SH-SY5Y (cell line): ENCODE measurements at regions not wholly inside any gene's neighbourhood (a gene's known extent, or its start where the extent isn't known, plus 50 kb on each side); places are given as distances from the start of the nearest gene placed in this dataset.

ENCODE experiments used
- GATA2 ChIP-seq: IDR thresholded peaks from 2 replicates; pipeline ENCODE4 v1.6.1; 2011; ENCODE audit warnings: mild to moderate bottlenecking, low read depth, low read length
- GATA3 ChIP-seq: IDR thresholded peaks from 2 replicates; pipeline ENCODE4 v1.6.1; 2011; ENCODE audit warnings: low read depth, mild to moderate bottlenecking, low read length, moderate library complexity

DNA sequence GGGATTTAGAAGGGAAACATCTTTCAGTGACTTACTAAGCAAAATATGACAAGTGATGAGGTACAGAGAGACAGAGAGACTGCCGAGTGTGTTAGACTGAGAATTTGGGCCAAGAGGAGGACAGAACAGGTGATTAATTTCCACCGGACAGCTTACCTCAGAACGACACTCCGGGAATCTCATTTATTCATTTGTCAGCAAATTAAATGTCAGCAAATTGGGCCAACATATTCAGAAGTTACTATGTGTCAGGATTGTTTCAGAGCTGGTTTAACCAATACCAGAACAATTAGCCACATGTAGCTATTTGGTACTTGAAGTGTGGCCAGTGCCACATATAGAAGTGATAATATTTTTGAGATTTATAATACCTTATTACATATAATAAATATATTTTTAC is 232.6 kb upstream of the CNTN3 start:
- TF ChIP-seq GATA2 (no peak), GATA3 (no peak)

DNA sequence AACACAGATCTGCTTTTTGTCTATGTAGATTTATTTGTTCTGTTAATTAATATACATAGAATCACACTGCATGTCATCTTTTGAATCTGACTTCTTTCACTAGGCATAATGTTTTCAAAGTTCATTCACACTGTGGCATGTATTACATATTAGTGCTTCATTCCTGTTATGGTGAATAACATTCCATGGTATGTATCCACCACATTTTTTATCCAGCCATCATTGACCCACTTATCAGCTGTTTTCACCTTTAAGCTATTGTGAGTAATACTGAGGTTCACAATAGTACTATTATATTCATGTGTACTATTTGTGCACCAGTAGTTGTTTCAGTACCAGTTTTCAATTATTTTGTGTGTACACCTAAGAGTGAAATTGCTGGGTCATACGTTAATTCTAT is 230.6 kb upstream of the CNTN3 start:
- no peak for TF ChIP-seq GATA3
- no peak for TF ChIP-seq GATA2

GRCh38 chr3:74844428-74844827 is 230.0 kb upstream of the CNTN3 start:
- no peak for TF ChIP-seq GATA3
- no peak for TF ChIP-seq GATA2

GRCh38 chr3:74842649-74843048 is 228.2 kb upstream of the CNTN3 start:
- no peak for TF ChIP-seq GATA3
- TF ChIP-seq GATA2, result no peak

GRCh38 chr3:74842141-74842540 is 227.7 kb upstream of the CNTN3 start:
- TF ChIP-seq GATA3 (no peak), GATA2 (no peak)

DNA sequence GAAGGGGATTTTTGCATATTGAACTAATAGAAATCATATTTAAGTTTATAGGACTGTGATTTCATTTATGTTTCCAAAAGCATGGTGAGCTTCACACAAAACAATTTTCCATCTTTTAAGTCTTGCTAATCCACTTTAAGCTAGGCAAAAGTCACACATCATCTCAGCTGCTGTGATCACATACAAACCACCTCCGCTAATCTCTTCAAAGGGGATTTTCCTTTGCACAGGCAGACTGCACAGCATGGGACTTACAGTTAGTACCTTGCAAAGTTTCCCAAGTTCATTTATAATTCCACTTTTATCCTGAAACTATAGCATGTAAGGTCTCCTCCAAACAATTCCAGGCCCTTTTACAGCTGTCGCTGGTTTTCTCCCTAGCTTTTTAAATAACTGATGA is 225.1 kb upstream of the CNTN3 start:
- no peak for TF ChIP-seq GATA2
- no peak for TF ChIP-seq GATA3

GRCh38 chr3:74832925-74833324 is 218.5 kb upstream of the CNTN3 start:
- no peak for TF ChIP-seq GATA3
- no peak for TF ChIP-seq GATA2

GRCh38 chr3:74824366-74824765 is 209.9 kb upstream of the CNTN3 start:
- TF ChIP-seq GATA3 (no peak), GATA2 (no peak)

DNA sequence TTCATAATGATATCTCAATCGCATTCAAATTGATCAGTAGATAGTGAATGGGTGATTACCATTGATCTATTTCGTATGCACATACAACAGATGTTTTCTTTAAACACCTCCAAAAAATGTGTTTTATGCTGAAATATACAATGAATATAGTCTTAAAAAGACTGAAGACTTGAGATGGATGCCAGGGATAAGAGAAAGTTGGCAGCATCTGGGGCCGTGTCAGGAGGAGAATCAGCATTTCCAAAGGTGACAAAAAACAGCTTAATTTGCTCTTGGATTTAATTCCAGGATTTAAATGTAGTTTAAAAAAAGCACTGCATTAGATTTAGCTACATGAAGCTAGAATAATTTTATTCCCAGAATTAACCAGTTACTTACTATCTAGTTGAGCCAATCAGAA is 199.7 kb upstream of the CNTN3 start:
- TF ChIP-seq GATA3 (no peak), GATA2 (no peak)

DNA sequence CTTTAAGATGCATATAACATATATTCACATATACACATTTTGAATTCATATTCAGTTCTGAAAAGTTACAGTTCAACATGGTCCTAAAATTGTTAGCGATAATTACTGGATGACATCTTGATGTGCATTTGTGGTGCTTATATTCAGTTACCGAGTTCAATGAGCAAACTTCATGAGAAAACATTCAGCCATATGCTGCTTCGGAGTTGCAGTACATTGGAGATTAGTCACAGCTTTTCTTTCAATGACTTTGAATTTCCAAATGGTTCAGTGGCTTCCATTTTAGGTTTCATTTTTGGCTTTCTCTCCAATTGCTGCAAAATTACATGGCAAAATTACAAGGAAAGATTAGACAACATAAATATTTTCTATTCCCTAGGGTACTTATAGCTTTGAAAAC is 198.3 kb upstream of the CNTN3 start:
- TF ChIP-seq GATA2, result no peak
- no peak for TF ChIP-seq GATA3

DNA sequence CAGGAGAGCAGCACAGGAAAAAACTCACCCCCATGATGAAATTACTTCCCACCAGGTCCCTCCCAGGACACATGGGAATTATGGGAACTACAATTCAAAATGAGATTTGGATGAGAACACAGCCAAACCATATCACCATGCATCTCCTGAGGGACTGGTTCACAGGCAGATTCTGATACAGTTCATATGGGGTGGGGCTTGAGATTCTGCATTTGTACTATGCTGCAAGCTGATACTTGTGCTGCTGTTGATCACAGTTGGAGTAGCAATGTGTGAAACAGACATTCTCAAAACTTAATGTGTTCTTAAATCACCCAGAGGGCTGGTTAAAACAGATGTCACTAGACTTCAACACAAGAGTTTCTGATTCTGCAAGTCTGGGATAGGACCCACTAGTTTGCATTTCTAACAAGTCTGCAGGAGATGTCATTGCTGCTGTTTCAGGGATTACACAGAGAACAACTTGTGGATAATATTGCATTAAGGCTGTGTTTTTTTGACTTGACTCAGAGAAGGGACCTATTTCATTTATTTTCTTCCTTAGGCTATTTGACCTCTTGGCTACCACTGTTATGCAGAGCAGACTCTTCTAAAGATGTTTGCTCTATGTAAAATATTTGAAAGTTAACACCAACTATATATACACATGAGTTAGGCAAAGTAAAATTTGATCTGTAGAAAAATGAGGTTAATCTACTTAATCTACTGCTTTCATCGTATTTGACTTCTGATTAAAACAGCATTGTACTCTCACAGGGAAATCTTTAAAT is 194.2 kb upstream of the CNTN3 start:
- no peak for TF ChIP-seq GATA3
- TF ChIP-seq GATA2, result no peak

DNA sequence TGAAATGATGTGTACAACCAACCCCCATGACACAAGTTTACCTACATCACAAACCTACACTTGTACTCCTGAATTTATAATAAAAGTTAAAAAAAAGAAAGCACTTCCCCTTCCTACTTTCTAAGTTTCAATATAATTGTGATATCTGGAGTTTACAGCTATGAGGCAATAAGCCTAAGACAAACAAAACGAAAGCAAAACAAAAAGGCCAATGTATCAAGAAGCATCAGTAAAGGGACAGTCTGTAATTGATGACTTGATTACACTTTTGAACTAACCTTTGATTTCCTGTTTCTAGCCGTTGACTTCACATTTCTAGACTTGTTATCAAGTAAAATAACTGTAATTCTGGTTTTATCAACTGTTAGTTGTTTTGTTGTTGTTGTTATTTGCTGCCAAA is 187.5 kb upstream of the CNTN3 start:
- TF ChIP-seq GATA3 (no peak), GATA2 (no peak)

DNA sequence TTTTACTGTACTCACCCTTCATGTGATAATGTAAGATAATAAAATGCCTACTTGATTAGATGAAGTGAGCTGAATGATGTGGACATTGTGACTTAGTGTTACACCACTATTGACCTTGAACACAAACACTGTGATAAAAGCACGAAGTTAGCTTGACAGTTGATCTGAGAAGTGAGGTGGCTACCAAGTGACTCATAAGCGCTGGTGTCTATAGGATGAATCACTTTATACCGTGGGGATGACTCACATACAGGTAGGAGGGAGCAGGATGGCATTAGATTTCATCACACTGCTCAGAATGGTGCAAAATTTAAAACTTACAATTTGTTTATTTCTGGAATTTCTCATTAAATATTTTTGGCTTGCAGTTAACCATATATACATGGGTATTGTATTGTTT is 174.7 kb upstream of the CNTN3 start:
- TF ChIP-seq GATA3 (no peak), GATA2 (no peak)

- TF ChIP-seq GATA3, result no peak
Observed at GRCh38 chr3:74787011-74787410, 172.6 kb upstream of the CNTN3 start.

DNA sequence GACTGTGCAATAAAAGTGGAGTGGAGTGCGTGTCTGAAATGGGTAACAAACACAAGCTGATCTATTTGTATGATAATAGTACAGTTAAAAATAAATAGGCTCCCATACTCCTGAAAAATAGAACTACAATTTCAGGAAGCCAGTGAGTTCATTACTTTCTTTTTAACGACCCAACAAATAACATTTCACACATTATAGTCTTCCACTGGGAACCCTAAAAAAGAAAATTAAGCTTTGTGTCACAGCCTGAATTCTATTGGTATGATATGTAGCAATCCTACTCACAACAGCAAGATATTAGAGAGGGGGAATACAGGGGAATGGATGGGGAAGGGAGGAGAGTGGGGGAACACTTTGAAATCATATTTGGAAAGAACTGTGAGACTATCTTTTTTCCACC is 156.9 kb upstream of the CNTN3 start:
- no peak for TF ChIP-seq GATA2
- TF ChIP-seq GATA3, result no peak

DNA sequence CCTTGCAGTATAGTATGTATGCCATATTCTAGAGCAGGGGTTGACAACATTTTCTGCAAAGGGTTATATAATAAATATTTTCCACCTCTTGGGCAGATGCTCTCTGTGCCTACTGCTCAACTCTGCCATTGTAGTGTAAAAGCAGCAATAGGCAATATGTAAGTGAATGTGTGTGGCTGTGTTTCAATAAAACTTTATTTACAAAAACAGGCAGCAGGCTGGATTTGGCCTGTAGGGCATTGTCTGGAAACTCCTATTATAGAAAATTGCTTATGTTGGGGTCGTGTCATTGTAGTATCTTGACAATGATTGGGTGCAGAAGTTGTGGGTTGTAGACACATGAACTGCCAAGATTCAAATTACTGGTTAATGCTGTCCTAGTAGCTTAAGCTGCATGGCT is 153.6 kb upstream of the CNTN3 start:
- no peak for TF ChIP-seq GATA2
- no peak for TF ChIP-seq GATA3

DNA sequence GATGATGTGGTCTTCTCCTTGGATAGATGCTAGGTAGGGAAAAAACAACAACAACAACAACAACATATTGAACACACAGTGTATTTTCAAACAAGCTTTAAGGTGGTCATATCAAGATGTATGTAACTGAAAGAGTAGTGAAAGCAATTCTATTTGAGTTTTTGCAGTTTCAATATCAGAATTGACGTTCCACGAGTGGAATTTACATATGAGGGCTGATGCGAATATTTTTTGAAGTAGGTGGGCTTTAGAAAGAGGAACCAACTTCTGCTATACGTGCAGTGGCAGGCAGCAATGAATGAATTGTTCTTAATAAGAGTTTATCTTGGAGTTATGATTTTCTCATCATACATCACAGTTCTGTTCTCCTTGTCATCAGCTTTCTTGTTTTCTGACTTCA is 151.9 kb upstream of the CNTN3 start:
- TF ChIP-seq GATA3 (no peak), GATA2 (no peak)
